ENCODE measurements at regions not wholly inside any gene's neighbourhood (a gene's known extent, or its start where the extent isn't known, plus 50 kb on each side); places are given as distances from the start of the nearest gene placed in this dataset.

GRCh38 chr2:176753752-176754474 is 458.7 kb upstream of the HNRNPA3 start:
- TF ChIP-seq CTCF (IDR thresholded peaks at IDR 0.05; ENCODE audit: low read depth, low read length, missing input control): no peak
- TF ChIP-seq JUND (IDR thresholded peaks at IDR 0.05): no peak
- TF ChIP-seq TAF1 (conservative IDR thresholded peaks at IDR 0.05): no peak
- TF ChIP-seq NR2F2 (IDR thresholded peaks at IDR 0.05): no peak
- no peak for TF ChIP-seq GABPA (IDR thresholded peaks at IDR 0.05 in 1 of 2, conservative IDR thresholded peaks at IDR 0.05 in 1 of 2)
- TF ChIP-seq RXRA (IDR thresholded peaks at IDR 0.05): no peak
